Adrenal gland (tissue), 5 donors: ENCODE measurements at regions not wholly inside any gene's neighbourhood (a gene's known extent, or its start where the extent isn't known, plus 50 kb on each side); places are given as distances from the start of the nearest gene placed in this dataset.

Experiments used
- POLR2A ChIP-seq, 2 donors: fragments of 450-650 bp; IDR thresholded peaks; one replicate each; pipeline ENCODE4 v1.6.1; 2017; ENCODE audit warnings: antibody characterized with exemption in 2 of 2, mild to moderate bottlenecking in 2 of 2, moderate library complexity in 1 of 2
- TF ChIP-seq, protein P1 (sequence below), 6 experiments: fragments of 450-650 bp in 4 of 6; fragments of 200-600 bp in 2 of 6; sonication (generic) in 1 of 6; IDR thresholded peaks; 1 replicate in 5 of 6; 2 replicates in 1 of 6; pipeline versions ENCODE4 v1.5.1 to v1.8.0; 2016 to 2021; ENCODE audit warnings: antibody characterized with exemption in 6 of 6, mild to moderate bottlenecking in 2 of 6, moderate library complexity in 1 of 6
- donor health status: DM: no; HTN: no; CAD: no.

DNA sequence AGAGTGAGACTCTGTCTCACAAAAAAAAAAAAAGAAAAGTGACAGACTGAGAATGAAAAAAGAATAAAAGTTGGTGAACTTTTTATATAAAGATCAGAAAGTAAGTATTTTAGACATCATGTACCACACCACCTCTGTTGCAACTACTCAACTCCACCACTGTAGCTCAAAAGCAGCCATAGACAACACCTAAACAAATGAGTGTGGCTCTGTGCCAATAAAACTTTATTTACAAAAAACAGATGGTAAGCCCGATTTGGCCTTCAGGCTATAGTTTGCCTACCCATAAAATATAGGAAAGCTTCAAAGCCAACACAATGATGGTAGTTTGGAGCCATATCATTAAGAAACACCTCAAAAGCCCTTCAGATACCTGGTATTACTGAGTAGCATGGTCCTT lies 154.5 kb upstream of the FOXN3 start:
- TF ChIP-seq, protein P1, sequence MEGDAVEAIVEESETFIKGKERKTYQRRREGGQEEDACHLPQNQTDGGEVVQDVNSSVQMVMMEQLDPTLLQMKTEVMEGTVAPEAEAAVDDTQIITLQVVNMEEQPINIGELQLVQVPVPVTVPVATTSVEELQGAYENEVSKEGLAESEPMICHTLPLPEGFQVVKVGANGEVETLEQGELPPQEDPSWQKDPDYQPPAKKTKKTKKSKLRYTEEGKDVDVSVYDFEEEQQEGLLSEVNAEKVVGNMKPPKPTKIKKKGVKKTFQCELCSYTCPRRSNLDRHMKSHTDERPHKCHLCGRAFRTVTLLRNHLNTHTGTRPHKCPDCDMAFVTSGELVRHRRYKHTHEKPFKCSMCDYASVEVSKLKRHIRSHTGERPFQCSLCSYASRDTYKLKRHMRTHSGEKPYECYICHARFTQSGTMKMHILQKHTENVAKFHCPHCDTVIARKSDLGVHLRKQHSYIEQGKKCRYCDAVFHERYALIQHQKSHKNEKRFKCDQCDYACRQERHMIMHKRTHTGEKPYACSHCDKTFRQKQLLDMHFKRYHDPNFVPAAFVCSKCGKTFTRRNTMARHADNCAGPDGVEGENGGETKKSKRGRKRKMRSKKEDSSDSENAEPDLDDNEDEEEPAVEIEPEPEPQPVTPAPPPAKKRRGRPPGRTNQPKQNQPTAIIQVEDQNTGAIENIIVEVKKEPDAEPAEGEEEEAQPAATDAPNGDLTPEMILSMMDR (IDR thresholded peaks at IDR 0.05), result no peak
- TF ChIP-seq POLR2A (IDR thresholded peaks at IDR 0.05), result no peak
